T-cell (primary cell): ENCODE measurements at regions not wholly inside any gene's neighbourhood (a gene's known extent, or its start where the extent isn't known, plus 50 kb on each side); places are given as distances from the start of the nearest gene placed in this dataset.

Source experiments
- ATAC-seq, 4 experiments: fragments of 200-7000 bp in 3 of 4; fragments of 150-1000 bp in 1 of 4; cut with Tn5 transposase; replicated peaks in 1 of 4; 1 replicate in 3 of 4; 2 replicates in 1 of 4; pipeline ENCODE4 v1.10.0; 2021; ENCODE audit warnings: moderate library complexity in 3 of 4, mild to moderate bottlenecking in 2 of 4, moderate number of reproducible peaks in 1 of 4
- CTCF ChIA-PET, 2 donors: fragments of 300-600 bp; sonication (Branson Sonifier 250); formaldehyde crosslinking; loops; one replicate each; lab custom pipeline; 2022; ENCODE audit warnings: antibody characterized with exemption in 2 of 2; lab: Charles Lee
- POLR2A ChIA-PET, 2 donors: fragments of 300-600 bp; sonication (Branson Sonifier 250); formaldehyde crosslinking; loops; one replicate each; lab custom pipeline; 2022; ENCODE audit warnings: antibody characterized with exemption in 2 of 2; lab: Charles Lee
- DNase-seq, 35 experiments: peaks; one replicate each; pipeline versions ENCODE4 v3.0.0 to v3.0.0-alpha.2; 2013 to 2023
- H3K27ac ChIP-seq: one replicate; pipeline ENCODE4 v1.5.1; 2013; ENCODE audit warnings: low read length
- H3K27me3 ChIP-seq, 2 experiments: replicated peaks in 1 of 2; 1 replicate in 1 of 2; 2 replicates in 1 of 2; pipeline versions ENCODE4 v1.6.1 to v1.7.0; 2013; ENCODE audit warnings: low read length in 1 of 2, mixed read lengths in 1 of 2; ENCODE audit not compliant: control insufficient read depth in 2 of 2, insufficient read depth in 2 of 2; ENCODE audit errors: extremely low read depth in 1 of 2
- H3K36me3 ChIP-seq, 2 donors: 1 replicate in 1 of 2; 2 replicates in 1 of 2; pipeline versions ENCODE4 v1.6.1 to v1.7.0; 2013; ENCODE audit warnings: low read length in 1 of 2; ENCODE audit not compliant: control insufficient read depth in 2 of 2, insufficient read depth in 1 of 2; ENCODE audit errors: extremely low read depth in 1 of 2
- H3K4me1 ChIP-seq, 2 experiments: 1 replicate in 1 of 2; 2 replicates in 1 of 2; pipeline versions ENCODE4 v1.6.1 to v1.7.0; 2013; ENCODE audit warnings: low read length in 2 of 2, mixed read lengths in 1 of 2; ENCODE audit not compliant: insufficient read depth in 2 of 2, control insufficient read depth in 1 of 2; ENCODE audit errors: extremely low read depth in 1 of 2
- H3K4me3 ChIP-seq, 2 donors: 1 replicate in 1 of 2; 2 replicates in 1 of 2; pipeline versions ENCODE4 v1.5.1 to v1.7.0; 2013; ENCODE audit warnings: mild to moderate bottlenecking in 2 of 2, low read length in 1 of 2, moderate library complexity in 1 of 2; ENCODE audit not compliant: control insufficient read depth in 1 of 2; ENCODE audit errors: extremely low read depth in 1 of 2
- H3K9me3 ChIP-seq: 2 replicates; pipeline ENCODE4 v1.7.0; 2013
- H3K27ac Mint-ChIP-seq, 2 donors: one replicate each; pipeline ENCODE4 v1.8.0; 2020 to 2021; ENCODE audit warnings: mild to moderate bottlenecking in 2 of 2, mixed read lengths in 2 of 2
- H3K27me3 Mint-ChIP-seq, 2 donors: one replicate each; pipeline ENCODE4 v1.8.0; 2021 to 2022; ENCODE audit warnings: mixed read lengths in 2 of 2
- H3K36me3 Mint-ChIP-seq: one replicate; pipeline ENCODE4 v1.8.0; 2021; ENCODE audit warnings: mixed read lengths
- H3K4me1 Mint-ChIP-seq, 3 donors: one replicate each; pipeline ENCODE4 v1.8.0; 2020 to 2022; ENCODE audit warnings: mixed read lengths in 3 of 3, mild to moderate bottlenecking in 1 of 3
- H3K4me3 Mint-ChIP-seq, 3 donors: one replicate each; pipeline ENCODE4 v1.8.0; 2020 to 2022; ENCODE audit warnings: mild to moderate bottlenecking in 3 of 3, mixed read lengths in 3 of 3, moderate library complexity in 3 of 3
- H3K9me3 Mint-ChIP-seq, 3 donors: one replicate each; pipeline ENCODE4 v1.8.0; 2020 to 2022; ENCODE audit warnings: mixed read lengths in 3 of 3
- WGBS: methylation state at CpG from one replicate; pipeline ENCODE4 v1.1.5; 2013; ENCODE audit warnings: missing lambda C conversion rate; ENCODE audit not compliant: insufficient coverage; 5-methylcytosine and 5-hydroxymethylcytosine counted together

- Histone ChIP-seq H3K36me3 (no peaks in the 10 kb centered on the region), H3K9me3 (no peaks in the 10 kb centered on the region), H3K27me3 (no peaks in the 10 kb centered on the region), H3K4me1 (no peaks in the 10 kb centered on the region), H3K4me3 (no peak overlapping the region), H3K27ac (no peak overlapping the region)
- POLR2A ChIA-PET, result no interaction called here
- ATAC-seq, result no peak
- H3K36me3 Mint-ChIP-seq, result no peaks in the 10 kb centered on the region
- no peak overlapping the region for H3K27ac Mint-ChIP-seq
- CTCF ChIA-PET, result no interaction called here
- 80% methylated on average over 2 of the region's 3 CpGs for WGBS
- no peak overlapping the region for H3K4me3 Mint-ChIP-seq
- H3K9me3 Mint-ChIP-seq, result peaks cover 4 to 8% (median 6%) of the 10 kb centered on the region in 3 donors
- no peak for DNase-seq
- no peaks in the 10 kb centered on the region for H3K4me1 Mint-ChIP-seq
- no peaks in the 10 kb centered on the region for H3K27me3 Mint-ChIP-seq
Observed at GRCh38 chr2:185608799-185609198, 129.8 kb upstream of the FSIP2 start.

DNA sequence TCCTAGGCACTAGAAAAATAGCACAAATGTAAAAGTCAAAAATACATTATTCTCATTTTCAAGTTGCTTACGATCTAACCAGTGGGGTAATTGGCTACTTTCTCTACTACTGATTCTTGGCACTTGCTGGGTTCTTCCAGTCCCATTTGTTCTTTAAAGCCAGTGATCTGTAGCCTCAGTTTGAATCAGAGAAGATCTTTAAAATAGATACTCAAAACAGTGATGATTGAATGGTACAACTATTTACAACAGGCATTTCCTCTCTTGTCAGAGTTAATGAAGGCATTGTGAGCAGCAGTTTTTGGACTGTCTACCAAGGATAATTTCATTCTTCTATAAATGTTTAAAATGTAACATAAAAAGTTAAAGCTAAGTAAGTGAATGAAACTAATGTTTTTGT, 128.3 kb upstream of the FSIP2 start:
- no peaks in the 10 kb centered on the region for H3K27me3 Mint-ChIP-seq
- Histone ChIP-seq H3K4me3 (no peak overlapping the region), H3K9me3 (no peaks in the 10 kb centered on the region), H3K27me3 (no peaks in the 10 kb centered on the region), H3K27ac (no peak overlapping the region), H3K36me3 (no peaks in the 10 kb centered on the region), H3K4me1 (no peaks in the 10 kb centered on the region)
- DNase-seq, result no peak
- ATAC-seq, result no peak
- no peaks in the 10 kb centered on the region for H3K36me3 Mint-ChIP-seq
- ChIA-PET POLR2A (no interaction called here), CTCF (no interaction called here)
- no peak overlapping the region for H3K4me3 Mint-ChIP-seq
- WGBS, result no CpG with 5 or more reads among the region's 1 CpG
- no peak overlapping the region for H3K27ac Mint-ChIP-seq
- H3K4me1 Mint-ChIP-seq, result no peaks in the 10 kb centered on the region
- peaks cover 4 to 10% (median 7%) of the 10 kb centered on the region in 3 donors for H3K9me3 Mint-ChIP-seq

- Mint-ChIP-seq H3K27ac (no peak overlapping the region), H3K4me1 (no peaks in the 10 kb centered on the region), H3K9me3 (peaks cover 9 to 22% (median 14%) of the 10 kb centered on the region in 3 donors), H3K36me3 (no peaks in the 10 kb centered on the region), H3K27me3 (no peaks in the 10 kb centered on the region), H3K4me3 (no peak overlapping the region)
- ChIA-PET CTCF (no interaction called here), POLR2A (interaction anchor here in 1 of 2 donors (0.6 kb wide), 1 partner anchor 1230 kb away, joined by 3 read pairs; no protein-coding TSS in a partner anchor)
- Histone ChIP-seq H3K9me3 (no peaks in the 10 kb centered on the region), H3K27me3 (no peaks in the 10 kb centered on the region), H3K4me3 (no peak overlapping the region), H3K27ac (no peak overlapping the region), H3K4me1 (no peaks in the 10 kb centered on the region), H3K36me3 (no peaks in the 10 kb centered on the region)
- ATAC-seq (no peak), DNase-seq (no peak)
- WGBS, result no CpG with 5 or more reads among the region's 1 CpG
Observed at GRCh38 chr2:185618625-185619024, 120.0 kb upstream of the FSIP2 start.

DNA sequence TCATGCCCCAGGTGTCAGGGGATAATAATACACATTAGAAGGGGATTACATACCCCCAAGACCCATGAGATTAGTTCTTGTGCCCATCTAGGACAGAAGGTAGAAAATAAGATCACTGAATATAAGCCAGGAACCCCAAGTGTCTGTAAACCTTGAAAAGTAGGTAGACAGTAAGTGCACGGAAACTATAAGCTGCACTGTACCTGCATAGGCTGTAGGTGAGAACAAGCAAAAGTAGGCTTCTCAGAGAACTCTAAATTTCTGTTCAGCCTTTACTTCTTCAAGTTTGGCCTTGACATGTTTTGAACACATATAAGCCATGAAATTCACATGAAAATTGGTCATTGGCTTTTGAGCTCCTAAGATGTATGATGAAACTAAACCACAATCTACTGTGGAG, 113.0 kb upstream of the FSIP2 start:
- Histone ChIP-seq H3K4me1 (no peaks in the 10 kb centered on the region), H3K27ac (no peak overlapping the region), H3K27me3 (no peaks in the 10 kb centered on the region), H3K4me3 (no peak overlapping the region), H3K9me3 (no peaks in the 10 kb centered on the region), H3K36me3 (no peaks in the 10 kb centered on the region)
- WGBS, result no CpG with 5 or more reads among the region's 1 CpG
- no peaks in the 10 kb centered on the region for H3K36me3 Mint-ChIP-seq
- no peak overlapping the region for H3K27ac Mint-ChIP-seq
- H3K4me1 Mint-ChIP-seq, result no peaks in the 10 kb centered on the region
- H3K27me3 Mint-ChIP-seq, result no peaks in the 10 kb centered on the region
- ChIA-PET POLR2A (no interaction called here), CTCF (no interaction called here)
- H3K4me3 Mint-ChIP-seq, result no peak overlapping the region
- DNase-seq (no peak), ATAC-seq (no peak)
- H3K9me3 Mint-ChIP-seq, result peaks cover 0 to 2% (median 0%) of the 10 kb centered on the region in 3 donors

- ATAC-seq (no peak), DNase-seq (no peak)
- peaks cover 0 to 2% (median 0%) of the 10 kb centered on the region in 3 donors for H3K9me3 Mint-ChIP-seq
- 37% methylated on average over 4 of the region's 5 CpGs for whole genome bisulfite sequencing
- Histone ChIP-seq H3K27ac (no peak overlapping the region), H3K36me3 (no peaks in the 10 kb centered on the region), H3K4me3 (no peak overlapping the region), H3K27me3 (no peaks in the 10 kb centered on the region), H3K9me3 (no peaks in the 10 kb centered on the region), H3K4me1 (no peaks in the 10 kb centered on the region)
- H3K4me3 Mint-ChIP-seq, result no peak overlapping the region
- H3K27me3 Mint-ChIP-seq, result no peaks in the 10 kb centered on the region
- H3K4me1 Mint-ChIP-seq, result no peaks in the 10 kb centered on the region
- ChIA-PET POLR2A (interaction anchor here in 1 of 2 donors (0.6 kb wide), 1 partner anchor 68 kb away, joined by 13 read pairs; no protein-coding TSS in a partner anchor), CTCF (no interaction called here)
- no peak overlapping the region for H3K27ac Mint-ChIP-seq
- H3K36me3 Mint-ChIP-seq, result no peaks in the 10 kb centered on the region
Observed at GRCh38 chr2:185628985-185629384, 109.6 kb upstream of the FSIP2 start.

- H3K4me3 Mint-ChIP-seq, result no peak overlapping the region
- H3K27ac ChIP-seq, result no peak overlapping the region
- H3K9me3 Mint-ChIP-seq, result no peaks in the 10 kb centered on the region
- no peaks in the 10 kb centered on the region for H3K36me3 Mint-ChIP-seq
- no peaks in the 10 kb centered on the region for H3K27me3 ChIP-seq
- ATAC-seq, result no peak
- no peak overlapping the region for H3K27ac Mint-ChIP-seq
- DNase-seq, result no peak
- no peaks in the 10 kb centered on the region for H3K4me1 ChIP-seq
- WGBS, result no CpG with 5 or more reads among the region's 2 CpGs
- H3K27me3 Mint-ChIP-seq, result no peaks in the 10 kb centered on the region
- no peaks in the 10 kb centered on the region for H3K36me3 ChIP-seq
- CTCF ChIA-PET, result no interaction called here
- no peaks in the 10 kb centered on the region for H3K4me1 Mint-ChIP-seq
- no peaks in the 10 kb centered on the region for H3K9me3 ChIP-seq
- H3K4me3 ChIP-seq, result no peak overlapping the region
- POLR2A ChIA-PET, result interaction anchor here in 1 of 2 donors (0.6 kb wide), 1 partner anchor 120 kb away, joined by 3 read pairs; no protein-coding TSS in a partner anchor
Observed at GRCh38 chr2:185633621-185634020, 105.0 kb upstream of the FSIP2 start.

GRCh38 chr2:185638771-185639170, 99.8 kb upstream of the FSIP2 start:
- Mint-ChIP-seq H3K4me1 (no peaks in the 10 kb centered on the region), H3K27ac (no peak overlapping the region), H3K4me3 (no peak overlapping the region), H3K9me3 (peaks cover 0 to 4% (median 0%) of the 10 kb centered on the region in 3 donors), H3K27me3 (no peaks in the 10 kb centered on the region), H3K36me3 (no peaks in the 10 kb centered on the region)
- POLR2A ChIA-PET, result no interaction called here
- no peak for ATAC-seq
- Histone ChIP-seq H3K36me3 (no peaks in the 10 kb centered on the region), H3K27ac (no peak overlapping the region), H3K4me1 (no peaks in the 10 kb centered on the region), H3K27me3 (no peaks in the 10 kb centered on the region), H3K9me3 (no peaks in the 10 kb centered on the region), H3K4me3 (no peak overlapping the region)
- no CpG with 5 or more reads among the region's 3 CpGs for WGBS
- CTCF ChIA-PET, result no interaction called here
- DNase-seq, result no peak
